Endothelial cell of umbilical vein (primary cell): ENCODE measurements at regions not wholly inside any gene's neighbourhood (a gene's known extent, or its start where the extent isn't known, plus 50 kb on each side); places are given as distances from the start of the nearest gene placed in this dataset.

Source experiments
- BruUV-seq: library from RNA; stranded (reverse); fragments of 400-500 nt; replicated peaks from 2 replicates; lab custom pipeline; 2021; lab: Mats Ljungman, UMichigan
- CTCF ChIA-PET: fragments of 300-600, 350-600 bp; sonication (Branson Sonifier 250); formaldehyde crosslinking; loops from one replicate; lab custom pipeline; 2021; ENCODE audit warnings: antibody characterized with exemption, inconsistent platforms; lab: Charles Lee
- POLR2A ChIA-PET: fragments of 300-600, 350-600 bp; sonication (Branson Sonifier 250); formaldehyde crosslinking; loops from one replicate; lab custom pipeline; 2021; ENCODE audit warnings: antibody characterized with exemption, inconsistent platforms; lab: Charles Lee
- DNase-seq: peaks from one replicate; pipeline ENCODE4 v3.0.0-alpha.2; 2011; ENCODE audit warnings: low read depth, low spot score
- FAIRE-seq: peaks from 2 replicates; lab custom pipeline; 2011; peaks lifted over from hg19 to GRCh38; lab: Jason Lieb, UNC
- H2AFZ ChIP-seq: 2 replicates; pipeline ENCODE4 v1.6.0; 2012; ENCODE audit warnings: low read depth, low read length, control low read depth, inconsistent platforms
- H3K27ac ChIP-seq: 2 replicates; pipeline ENCODE4 v1.5.1; 2011; ENCODE audit warnings: low read depth, mild to moderate bottlenecking, control low read depth, low read length, moderate library complexity; ENCODE audit not compliant: insufficient read depth
- H3K27me3 ChIP-seq, 2 experiments: 2 replicates each; pipeline versions ENCODE4 v1.6.0 to v1.6.1; 2011; ENCODE audit warnings: low read length in 2 of 2, mixed read lengths in 1 of 2; ENCODE audit not compliant: control insufficient read depth in 2 of 2, insufficient read depth in 2 of 2
- H3K36me3 ChIP-seq, 2 experiments: 2 replicates in 1 of 2; 3 replicates in 1 of 2; pipeline ENCODE4 v1.5.1; 2011; ENCODE audit warnings: low read length in 2 of 2, mild to moderate bottlenecking in 1 of 2, moderate library complexity in 1 of 2; ENCODE audit not compliant: control insufficient read depth in 2 of 2, insufficient read depth in 2 of 2; ENCODE audit errors: extremely low read depth in 1 of 2
- H3K4me1 ChIP-seq: 3 replicates; pipeline ENCODE4 v1.5.1; 2011; ENCODE audit warnings: mild to moderate bottlenecking, low read length; ENCODE audit not compliant: control insufficient read depth, insufficient read depth; ENCODE audit errors: extremely low read depth
- H3K4me2 ChIP-seq: 2 replicates; pipeline ENCODE4 v1.6.1; 2011; ENCODE audit warnings: low read length, control low read depth, mixed read lengths; ENCODE audit not compliant: insufficient read depth
- H3K4me3 ChIP-seq, 3 experiments: fragments of 200-600 bp in 1 of 3; sonication (generic), shearing (Covaris generic) in 1 of 3; replicated peaks in 1 of 3; 2 replicates each; pipeline ENCODE4 v1.5.1; 2011 to 2016; ENCODE audit warnings: control low read depth in 3 of 3, low read length in 3 of 3, mild to moderate bottlenecking in 2 of 3, inconsistent platforms in 1 of 3, low read depth in 1 of 3, moderate library complexity in 1 of 3; ENCODE audit not compliant: insufficient read depth in 1 of 3
- H3K79me2 ChIP-seq: 2 replicates; pipeline ENCODE4 v1.6.0; 2012; ENCODE audit warnings: low read length, inconsistent platforms; ENCODE audit not compliant: control insufficient read depth, insufficient read depth
- H3K9ac ChIP-seq: replicated peaks from 2 replicates; pipeline ENCODE3; 2011; ENCODE audit warnings: low read length, control low read depth; ENCODE audit not compliant: insufficient read depth; ENCODE audit errors: extremely low read depth
- H3K9me1 ChIP-seq: replicated peaks from 3 replicates; pipeline ENCODE4 v1.6.0; 2011; ENCODE audit warnings: mild to moderate bottlenecking, low read length; ENCODE audit not compliant: control insufficient read depth, insufficient read depth; ENCODE audit errors: extremely low read depth
- H3K9me3 ChIP-seq: replicated peaks from 2 replicates; pipeline ENCODE4 v1.5.1; 2012; ENCODE audit warnings: low read length, inconsistent platforms; ENCODE audit not compliant: control insufficient read depth, insufficient read depth
- H4K20me1 ChIP-seq: replicated peaks from 2 replicates; pipeline ENCODE3; 2011; ENCODE audit warnings: mild to moderate bottlenecking, low read length; ENCODE audit not compliant: control insufficient read depth, insufficient read depth; ENCODE audit errors: extremely low read depth
- CTCF ChIP-seq, 2 donors: IDR thresholded peaks; 1 replicate in 1 of 2; 2 replicates in 1 of 2; pipeline ENCODE4 v1.5.1; 2011; ENCODE audit warnings: low read length in 2 of 2, mild to moderate bottlenecking in 2 of 2, moderate library complexity in 2 of 2, control low read depth in 1 of 2, inconsistent platforms in 1 of 2, low read depth in 1 of 2; ENCODE audit not compliant: insufficient read depth in 1 of 2; ENCODE audit errors: extremely low read depth in 1 of 2
- EZH2 ChIP-seq: IDR thresholded peaks from 2 replicates; pipeline ENCODE4 v1.6.1; 2012; ENCODE audit warnings: borderline replicate concordance, low read depth, mild to moderate bottlenecking, moderate library complexity, low read length, inconsistent platforms; ENCODE audit not compliant: severe bottlenecking
- FOS ChIP-seq: IDR thresholded peaks from 2 replicates; pipeline ENCODE4 v1.6.1; 2011; ENCODE audit warnings: mild to moderate bottlenecking, low read length, moderate library complexity, borderline replicate concordance; ENCODE audit not compliant: insufficient read depth
- GATA2 ChIP-seq: IDR thresholded peaks from 2 replicates; pipeline ENCODE4 v1.7.0; 2011; ENCODE audit warnings: low read depth, mild to moderate bottlenecking, moderate library complexity, mixed read lengths, low read length; ENCODE audit not compliant: insufficient read length, insufficient read depth
- JUN ChIP-seq: IDR thresholded peaks from 2 replicates; pipeline ENCODE4 v1.6.1; 2011; ENCODE audit warnings: borderline replicate concordance, low read depth; ENCODE audit not compliant: insufficient read length, insufficient read depth
- MAX ChIP-seq: IDR thresholded peaks from 2 replicates; pipeline ENCODE4 v1.6.1; 2011; ENCODE audit not compliant: insufficient read depth, insufficient read length
- MYC ChIP-seq: IDR thresholded peaks from one replicate; pipeline ENCODE4 v1.6.1; 2011; ENCODE audit warnings: mild to moderate bottlenecking, low read depth, low read length
- POLR2A ChIP-seq: IDR thresholded peaks from 2 replicates; pipeline ENCODE4 v1.6.1; 2012; ENCODE audit warnings: low read depth, mild to moderate bottlenecking, control low read depth, low read length
- POLR2AphosphoS5 ChIP-seq: IDR thresholded peaks from 2 replicates; pipeline ENCODE4 v1.6.1; 2012; ENCODE audit warnings: low read depth, mild to moderate bottlenecking, control low read depth, low read length, moderate library complexity; ENCODE audit not compliant: insufficient read depth
- dilution Hi-C: fragments of 300-500 bp; cut with MboI; formaldehyde crosslinking; loops from one replicate; pipeline ENCODE4 v1.15.0; 2019; ENCODE audit warnings: low sequenced_read_pairs; ENCODE audit not compliant: extremely low pct_ligation_motif_present
- intact Hi-C: fragments of 100-400 bp; cut with micrococcal nuclease; formaldehyde crosslinking; loops from one replicate; pipeline ENCODE4 v1.10.0; 2022

GRCh38 chrX:20506739-20507138 lies 240.0 kb upstream of the RPS6KA3 start:
- Histone ChIP-seq H3K9me1 (no peaks in the 10 kb centered on the region), H3K79me2 (no peaks in the 10 kb centered on the region), H3K36me3 (no peaks in the 10 kb centered on the region), H3K27ac (no peak overlapping the region), H3K4me2 (no peak overlapping the region), H2AFZ (no peak overlapping the region), H3K4me3 (no peak overlapping the region), H3K9ac (no peak overlapping the region), H4K20me1 (no peaks in the 10 kb centered on the region), H3K9me3 (no peaks in the 10 kb centered on the region), H3K27me3 (no peaks in the 10 kb centered on the region), H3K4me1 (peaks cover 3% of the 10 kb centered on the region)
- POLR2A ChIA-PET: no interaction called here
- dilution Hi-C loops (no loop called here), intact Hi-C loops (no loop called here)
- FAIRE-seq (peak; percentile 18), DNase-seq (no peak)
- CTCF ChIA-PET: no interaction called here
- BruUV-seq: no TSS peak
- TF ChIP-seq CTCF (IDR thresholded peaks at IDR 0.05; ENCODE audit: extremely low read depth in 1 of 2, insufficient read depth in 1 of 2, low read depth in 1 of 2, low read length in 2 of 2): no peak
- TF ChIP-seq MYC: no peak
- no peak for TF ChIP-seq FOS
- no peak for TF ChIP-seq GATA2
- TF ChIP-seq POLR2AphosphoS5: no peak
- TF ChIP-seq POLR2A: no peak
- TF ChIP-seq MAX: no peak
- TF ChIP-seq EZH2: no peak
- no peak for TF ChIP-seq JUN
